DND-41 (cell line): ENCODE measurements at regions not wholly inside any gene's neighbourhood (a gene's known extent, or its start where the extent isn't known, plus 50 kb on each side); places are given as distances from the start of the nearest gene placed in this dataset.

Source experiments
- CTCF ChIP-seq: IDR thresholded peaks from 2 replicates; pipeline ENCODE4 v1.5.1; 2012; ENCODE audit warnings: borderline replicate concordance, low read length, moderate library complexity, mild to moderate bottlenecking; ENCODE audit not compliant: poor library complexity, severe bottlenecking; ENCODE audit errors: extremely low read depth
- EZH2 ChIP-seq: IDR thresholded peaks from 3 replicates; pipeline ENCODE4 v1.6.1; 2012; ENCODE audit warnings: borderline replicate concordance, low read depth, mild to moderate bottlenecking, moderate library complexity, low read length, inconsistent platforms; ENCODE audit not compliant: severe bottlenecking

- TF ChIP-seq EZH2 (no peak), CTCF (no peak)
Observed at GRCh38 chr2:220167956-220168355, 540.5 kb downstream of the SLC4A3 start.
